ENCODE measurements at regions not wholly inside any gene's neighbourhood (a gene's known extent, or its start where the extent isn't known, plus 50 kb on each side); places are given as distances from the start of the nearest gene placed in this dataset.

GRCh38 chr16:5468488-5468887 lies 370.9 kb upstream of the EEF2KMT start:
- TF ChIP-seq, protein P1, sequence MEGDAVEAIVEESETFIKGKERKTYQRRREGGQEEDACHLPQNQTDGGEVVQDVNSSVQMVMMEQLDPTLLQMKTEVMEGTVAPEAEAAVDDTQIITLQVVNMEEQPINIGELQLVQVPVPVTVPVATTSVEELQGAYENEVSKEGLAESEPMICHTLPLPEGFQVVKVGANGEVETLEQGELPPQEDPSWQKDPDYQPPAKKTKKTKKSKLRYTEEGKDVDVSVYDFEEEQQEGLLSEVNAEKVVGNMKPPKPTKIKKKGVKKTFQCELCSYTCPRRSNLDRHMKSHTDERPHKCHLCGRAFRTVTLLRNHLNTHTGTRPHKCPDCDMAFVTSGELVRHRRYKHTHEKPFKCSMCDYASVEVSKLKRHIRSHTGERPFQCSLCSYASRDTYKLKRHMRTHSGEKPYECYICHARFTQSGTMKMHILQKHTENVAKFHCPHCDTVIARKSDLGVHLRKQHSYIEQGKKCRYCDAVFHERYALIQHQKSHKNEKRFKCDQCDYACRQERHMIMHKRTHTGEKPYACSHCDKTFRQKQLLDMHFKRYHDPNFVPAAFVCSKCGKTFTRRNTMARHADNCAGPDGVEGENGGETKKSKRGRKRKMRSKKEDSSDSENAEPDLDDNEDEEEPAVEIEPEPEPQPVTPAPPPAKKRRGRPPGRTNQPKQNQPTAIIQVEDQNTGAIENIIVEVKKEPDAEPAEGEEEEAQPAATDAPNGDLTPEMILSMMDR (IDR thresholded peaks at IDR 0.05 in 8 of 11, conservative IDR thresholded peaks at IDR 0.05 in 3 of 11), result no peak
- TF ChIP-seq POLR2AphosphoS5 (IDR thresholded peaks at IDR 0.05) (no peak), POLR2A (IDR thresholded peaks at IDR 0.05) (no peak)
